Peyer's patch (tissue), 4 donors: ENCODE measurements at regions not wholly inside any gene's neighbourhood (a gene's known extent, or its start where the extent isn't known, plus 50 kb on each side); places are given as distances from the start of the nearest gene placed in this dataset.

Experiments used
- POLR2A ChIP-seq, 2 donors: fragments of 450-650 bp; IDR thresholded peaks; one replicate each; pipeline ENCODE4 v1.5.1; 2017; ENCODE audit warnings: antibody characterized with exemption in 2 of 2, mild to moderate bottlenecking in 2 of 2, moderate library complexity in 2 of 2
- TF ChIP-seq, protein P1 (sequence below), 6 experiments: fragments of 450-650 bp in 4 of 6; fragments of 200-600 bp in 2 of 6; sonication (generic) in 1 of 6; IDR thresholded peaks; one replicate each; pipeline ENCODE4 v1.5.1; 2017 to 2019; ENCODE audit warnings: antibody characterized with exemption in 6 of 6, mild to moderate bottlenecking in 3 of 6, moderate library complexity in 1 of 6

- TF ChIP-seq, protein P1, sequence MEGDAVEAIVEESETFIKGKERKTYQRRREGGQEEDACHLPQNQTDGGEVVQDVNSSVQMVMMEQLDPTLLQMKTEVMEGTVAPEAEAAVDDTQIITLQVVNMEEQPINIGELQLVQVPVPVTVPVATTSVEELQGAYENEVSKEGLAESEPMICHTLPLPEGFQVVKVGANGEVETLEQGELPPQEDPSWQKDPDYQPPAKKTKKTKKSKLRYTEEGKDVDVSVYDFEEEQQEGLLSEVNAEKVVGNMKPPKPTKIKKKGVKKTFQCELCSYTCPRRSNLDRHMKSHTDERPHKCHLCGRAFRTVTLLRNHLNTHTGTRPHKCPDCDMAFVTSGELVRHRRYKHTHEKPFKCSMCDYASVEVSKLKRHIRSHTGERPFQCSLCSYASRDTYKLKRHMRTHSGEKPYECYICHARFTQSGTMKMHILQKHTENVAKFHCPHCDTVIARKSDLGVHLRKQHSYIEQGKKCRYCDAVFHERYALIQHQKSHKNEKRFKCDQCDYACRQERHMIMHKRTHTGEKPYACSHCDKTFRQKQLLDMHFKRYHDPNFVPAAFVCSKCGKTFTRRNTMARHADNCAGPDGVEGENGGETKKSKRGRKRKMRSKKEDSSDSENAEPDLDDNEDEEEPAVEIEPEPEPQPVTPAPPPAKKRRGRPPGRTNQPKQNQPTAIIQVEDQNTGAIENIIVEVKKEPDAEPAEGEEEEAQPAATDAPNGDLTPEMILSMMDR (IDR thresholded peaks at IDR 0.05), result no peak
- TF ChIP-seq POLR2A (IDR thresholded peaks at IDR 0.05), result no peak
These were observed 652.9 kb upstream of the ID2 start for GRCh38 chr2:8028981-8029380.
